ENCODE measurements at regions not wholly inside any gene's neighbourhood (a gene's known extent, or its start where the extent isn't known, plus 50 kb on each side); places are given as distances from the start of the nearest gene placed in this dataset.

- H3K27me3 Mint-ChIP-seq (ENCODE audit: low read depth in 3 of 3), result peaks cover 0 to 5% (median 2%) of the 10 kb centered on the region in 3 donors
- H3K4me1 Mint-ChIP-seq, result no peaks in the 10 kb centered on the region
- DNase-seq, result no peak
- intact Hi-C loops (cut with micrococcal nuclease), result no loop called here
- Histone ChIP-seq H3K9me3 (replicated peaks in 1 of 2; ENCODE audit: control insufficient read depth in 1 of 2, insufficient read depth in 1 of 2, low read length in 2 of 2) (no peaks in the 10 kb centered on the region), H3K27ac (ENCODE audit: low read depth in 1 of 2, low read length in 2 of 2) (no peak overlapping the region), H3K9ac (ENCODE audit: insufficient read depth, low read length, poor library complexity, severe bottlenecking) (no peak overlapping the region), H3K4me2 (replicated peaks; ENCODE audit: extremely low read depth, low read length, poor library complexity, severe bottlenecking) (no peak overlapping the region), H3K4me3 (replicated peaks in 1 of 3; ENCODE audit: low read depth in 2 of 3, low read length in 3 of 3) (no peak overlapping the region), H3K27me3 (ENCODE audit: control insufficient read depth in 2 of 2, insufficient read depth in 2 of 2, low read length in 2 of 2) (no peaks in the 10 kb centered on the region), H3K36me3 (replicated peaks in 1 of 2; ENCODE audit: control insufficient read depth in 1 of 2, insufficient read depth in 2 of 2, low read length in 2 of 2) (no peaks in the 10 kb centered on the region), H2AFZ (ENCODE audit: insufficient read depth, low read depth, low read length, poor library complexity, severe bottlenecking) (no peak overlapping the region), H3K4me1 (ENCODE audit: control insufficient read depth in 1 of 2, insufficient read depth in 2 of 2, low read length in 2 of 2) (no peaks in the 10 kb centered on the region), H4K20me1 (ENCODE audit: insufficient read depth, low read length) (no peaks in the 10 kb centered on the region), H3K79me2 (ENCODE audit: insufficient read depth, low read length) (no peaks in the 10 kb centered on the region)
- TF ChIP-seq CTCF (IDR thresholded peaks at IDR 0.05), result no peak
- no peak overlapping the region for H3K4me3 Mint-ChIP-seq
- no peak overlapping the region for H3K27ac Mint-ChIP-seq
- H3K36me3 Mint-ChIP-seq, result no peaks in the 10 kb centered on the region
- no peaks in the 10 kb centered on the region for H3K9me3 Mint-ChIP-seq
- WGBS (ENCODE audit: insufficient coverage), result 57% methylated on average over 1 of the region's 3 CpGs
Observed at GRCh38 chr17:27958708-27959381, 65.7 kb upstream of the LYRM9 start.

GRCh38 chr17:27959382-27959709 is 66.2 kb upstream of the LYRM9 start:
- H3K9ac ChIP-seq (ENCODE audit: insufficient read depth, low read length, poor library complexity, severe bottlenecking), result no peak overlapping the region
- no peaks in the 10 kb centered on the region for H3K36me3 Mint-ChIP-seq
- H3K27me3 Mint-ChIP-seq (ENCODE audit: low read depth in 3 of 3), result peaks cover 0 to 5% (median 2%) of the 10 kb centered on the region in 3 donors
- H3K27ac ChIP-seq (ENCODE audit: low read depth in 1 of 2, low read length in 2 of 2), result no peak overlapping the region
- no peak overlapping the region for H3K4me2 ChIP-seq (replicated peaks; ENCODE audit: extremely low read depth, low read length, poor library complexity, severe bottlenecking)
- no peak overlapping the region for H3K27ac Mint-ChIP-seq
- no peak for TF ChIP-seq CTCF (IDR thresholded peaks at IDR 0.05)
- no peaks in the 10 kb centered on the region for H4K20me1 ChIP-seq (ENCODE audit: insufficient read depth, low read length)
- no peak overlapping the region for H3K4me3 Mint-ChIP-seq
- H3K9me3 ChIP-seq (replicated peaks in 1 of 2; ENCODE audit: control insufficient read depth in 1 of 2, insufficient read depth in 1 of 2, low read length in 2 of 2), result no peaks in the 10 kb centered on the region
- H3K4me3 ChIP-seq (replicated peaks in 1 of 3; ENCODE audit: low read depth in 2 of 3, low read length in 3 of 3), result no peak overlapping the region
- DNase-seq, result no peak
- no peaks in the 10 kb centered on the region for H3K4me1 Mint-ChIP-seq
- H3K4me1 ChIP-seq (ENCODE audit: control insufficient read depth in 1 of 2, insufficient read depth in 2 of 2, low read length in 2 of 2), result no peaks in the 10 kb centered on the region
- no peak overlapping the region for H2AFZ ChIP-seq (ENCODE audit: insufficient read depth, low read depth, low read length, poor library complexity, severe bottlenecking)
- no peaks in the 10 kb centered on the region for H3K79me2 ChIP-seq (ENCODE audit: insufficient read depth, low read length)
- H3K27me3 ChIP-seq (ENCODE audit: control insufficient read depth in 2 of 2, insufficient read depth in 2 of 2, low read length in 2 of 2), result no peaks in the 10 kb centered on the region
- WGBS (ENCODE audit: insufficient coverage), result 96% methylated on average over 4 of the region's 5 CpGs
- intact Hi-C loops (cut with micrococcal nuclease), result no loop called here
- H3K36me3 ChIP-seq (replicated peaks in 1 of 2; ENCODE audit: control insufficient read depth in 1 of 2, insufficient read depth in 2 of 2, low read length in 2 of 2), result no peaks in the 10 kb centered on the region
- no peaks in the 10 kb centered on the region for H3K9me3 Mint-ChIP-seq

All from CD14-positive monocyte (primary cell).